PC-3 (cell line): ENCODE measurements at regions not wholly inside any gene's neighbourhood (a gene's known extent, or its start where the extent isn't known, plus 50 kb on each side); places are given as distances from the start of the nearest gene placed in this dataset.

Experiments
- EZH2 ChIP-seq: fragments of 300-600 bp; sonication (generic); IDR thresholded peaks from one replicate; pipeline ENCODE4 v1.6.1; 2017; ENCODE audit warnings: antibody characterized with exemption, mild to moderate bottlenecking, low read length; ENCODE audit not compliant: unreplicated experiment
- TF ChIP-seq, protein P1 (sequence below): fragments of 300-600 bp; sonication (generic); conservative IDR thresholded peaks from 2 replicates; pipeline ENCODE4 v1.5.1; 2017; ENCODE audit warnings: antibody characterized with exemption, low read depth, mild to moderate bottlenecking, low read length

DNA sequence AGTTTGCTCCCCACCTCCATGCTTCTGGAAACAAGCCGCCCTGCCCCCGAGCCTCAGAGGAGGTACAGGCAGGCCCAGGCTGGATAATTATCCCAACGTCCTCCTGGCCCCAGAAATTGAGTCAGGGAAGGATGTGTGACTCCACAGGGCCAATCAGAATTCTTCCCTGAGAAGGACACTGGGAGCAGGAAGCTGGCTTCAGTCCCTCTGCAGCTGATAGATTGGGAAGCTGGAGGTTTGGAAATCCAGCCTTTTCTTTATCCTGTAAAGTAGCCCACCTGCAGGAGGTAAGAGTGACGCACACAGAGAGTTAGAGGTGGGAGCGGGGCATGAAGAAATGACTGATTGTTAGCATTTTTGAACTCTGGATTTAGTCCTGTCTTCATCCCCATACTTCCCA, 97.5 kb upstream of the CD82 start:
- TF ChIP-seq, protein P1, sequence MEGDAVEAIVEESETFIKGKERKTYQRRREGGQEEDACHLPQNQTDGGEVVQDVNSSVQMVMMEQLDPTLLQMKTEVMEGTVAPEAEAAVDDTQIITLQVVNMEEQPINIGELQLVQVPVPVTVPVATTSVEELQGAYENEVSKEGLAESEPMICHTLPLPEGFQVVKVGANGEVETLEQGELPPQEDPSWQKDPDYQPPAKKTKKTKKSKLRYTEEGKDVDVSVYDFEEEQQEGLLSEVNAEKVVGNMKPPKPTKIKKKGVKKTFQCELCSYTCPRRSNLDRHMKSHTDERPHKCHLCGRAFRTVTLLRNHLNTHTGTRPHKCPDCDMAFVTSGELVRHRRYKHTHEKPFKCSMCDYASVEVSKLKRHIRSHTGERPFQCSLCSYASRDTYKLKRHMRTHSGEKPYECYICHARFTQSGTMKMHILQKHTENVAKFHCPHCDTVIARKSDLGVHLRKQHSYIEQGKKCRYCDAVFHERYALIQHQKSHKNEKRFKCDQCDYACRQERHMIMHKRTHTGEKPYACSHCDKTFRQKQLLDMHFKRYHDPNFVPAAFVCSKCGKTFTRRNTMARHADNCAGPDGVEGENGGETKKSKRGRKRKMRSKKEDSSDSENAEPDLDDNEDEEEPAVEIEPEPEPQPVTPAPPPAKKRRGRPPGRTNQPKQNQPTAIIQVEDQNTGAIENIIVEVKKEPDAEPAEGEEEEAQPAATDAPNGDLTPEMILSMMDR = no peak
- no peak for TF ChIP-seq EZH2
